HG02678 (cell line): ENCODE measurements at regions not wholly inside any gene's neighbourhood (a gene's known extent, or its start where the extent isn't known, plus 50 kb on each side); places are given as distances from the start of the nearest gene placed in this dataset.

Experiments
- ATAC-seq: cut with Tn5 transposase; IDR thresholded peaks from one replicate; pipeline ENCODE4 v1.9.1; 2021; ENCODE audit warnings: mild to moderate bottlenecking, moderate library complexity; ENCODE audit not compliant: unreplicated experiment

- ATAC-seq: no peak
These were observed 151.0 kb upstream of the DKK2 start for GRCh38 chr4:107187091-107187490.

GRCh38 chr4:107183155-107183774 lies 147.2 kb upstream of the DKK2 start:
- ATAC-seq: peak; percentile 99

DNA sequence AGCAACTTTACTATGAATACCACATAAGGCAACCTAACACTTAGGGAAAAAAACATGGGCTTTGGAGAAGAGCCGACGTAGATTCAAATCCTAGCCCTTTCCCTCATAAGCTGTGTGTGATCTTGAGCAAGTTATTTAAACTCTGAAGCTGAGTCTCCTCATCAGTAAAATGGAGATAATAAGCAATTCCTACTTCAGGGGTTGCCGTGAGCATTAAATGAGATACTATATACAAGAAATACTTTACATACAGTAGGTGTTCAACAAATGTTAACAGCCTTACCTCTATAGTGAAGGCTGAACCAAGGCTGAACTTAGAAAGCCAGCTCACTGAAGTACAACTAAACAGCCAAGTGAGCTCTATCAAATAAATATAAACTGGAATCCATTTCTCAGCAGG lies 146.2 kb upstream of the DKK2 start:
- ATAC-seq: no peak

DNA sequence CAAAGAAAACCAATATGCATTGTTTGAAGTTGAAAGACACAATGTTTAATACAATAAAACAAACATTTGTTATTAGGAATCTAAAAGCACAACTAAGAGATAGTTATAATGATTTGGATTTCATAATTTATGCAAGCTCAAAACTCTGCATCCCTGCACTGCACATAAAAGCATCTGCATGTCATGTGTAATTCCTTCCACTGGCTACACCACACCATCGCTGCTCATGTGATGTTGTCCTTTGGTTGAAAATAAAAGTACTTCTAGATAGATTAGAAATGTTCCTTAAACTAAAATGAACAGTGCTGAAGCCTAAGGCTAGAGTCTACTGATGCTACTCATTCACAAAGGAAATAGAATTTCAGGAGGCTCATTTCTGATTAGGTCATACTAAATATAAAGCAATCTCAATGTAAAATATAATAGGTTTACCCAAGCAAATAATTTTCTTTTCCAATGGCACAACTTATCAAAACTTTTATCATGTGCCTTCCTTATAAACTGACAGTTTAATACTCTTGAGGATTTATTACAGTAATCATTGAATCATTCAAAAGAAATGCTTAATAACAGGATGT lies 130.8 kb upstream of the DKK2 start:
- ATAC-seq: no peak

- ATAC-seq: no peak
These were observed 130.1 kb upstream of the DKK2 start for GRCh38 chr4:107166181-107166580.

DNA sequence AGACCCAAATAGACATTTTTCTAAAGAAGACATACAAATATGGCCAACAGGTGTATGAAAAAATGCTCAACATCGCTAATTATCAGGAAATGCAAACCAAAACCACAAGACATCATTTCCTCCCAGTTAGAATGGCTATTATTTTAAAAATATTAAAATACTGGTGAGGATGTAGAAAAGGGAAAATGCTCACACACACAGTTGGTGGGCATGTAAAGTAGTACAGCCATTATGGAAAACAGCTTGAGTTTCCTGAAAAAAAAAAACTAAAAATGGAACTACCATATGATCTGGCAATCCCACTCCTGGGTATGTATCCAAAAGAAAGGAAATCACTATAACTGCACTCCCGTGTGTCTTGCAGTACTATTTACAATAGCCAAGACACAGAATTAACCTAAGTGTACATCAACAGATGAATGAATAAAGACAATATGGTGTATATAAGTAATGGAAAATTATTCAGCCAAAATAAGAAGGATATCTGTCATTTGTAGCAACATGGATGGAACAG lies 128.9 kb upstream of the DKK2 start:
- ATAC-seq: no peak

DNA sequence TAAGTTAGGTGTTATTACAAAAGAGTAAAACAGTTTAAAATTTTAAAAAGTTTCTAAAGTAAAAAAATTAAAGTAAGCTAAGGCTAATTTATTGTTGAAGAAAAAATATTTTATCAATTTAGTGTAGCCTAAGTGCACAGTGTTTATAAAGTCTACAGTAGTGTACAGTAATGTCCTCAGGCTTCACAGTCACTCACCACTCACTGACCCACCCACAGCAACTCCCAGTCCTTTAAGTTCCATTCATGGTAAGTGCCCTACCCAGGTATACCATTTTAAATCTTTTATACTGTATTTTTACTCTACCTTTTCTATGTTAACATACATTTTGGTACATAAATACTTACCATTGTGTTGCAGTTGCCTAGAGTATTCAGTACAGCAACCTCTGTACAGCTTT lies 120.3 kb upstream of the DKK2 start:
- ATAC-seq: no peak

DNA sequence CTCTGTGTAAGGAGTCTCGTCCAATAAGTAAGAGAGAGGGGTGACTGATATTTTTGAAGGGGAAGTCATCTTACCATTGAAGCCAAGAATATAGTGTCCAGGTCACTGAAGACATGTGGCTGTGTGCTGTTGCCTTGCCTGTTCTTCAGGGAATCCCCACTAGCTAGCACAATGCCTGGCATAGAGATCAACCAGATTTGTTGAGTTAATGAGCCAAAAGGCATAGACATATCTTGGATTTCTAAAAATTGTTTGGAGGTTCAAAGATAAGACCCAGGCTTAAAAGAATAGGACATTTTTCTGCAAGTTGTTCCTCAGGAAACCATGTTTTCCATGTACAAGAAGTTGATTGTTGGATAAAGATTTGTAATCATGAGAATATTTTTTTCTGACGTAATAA lies 119.3 kb upstream of the DKK2 start:
- no peak for ATAC-seq

GRCh38 chr4:107153956-107154355 lies 117.8 kb upstream of the DKK2 start:
- no peak for ATAC-seq

GRCh38 chr4:107153228-107153627 lies 117.1 kb upstream of the DKK2 start:
- ATAC-seq: no peak

- ATAC-seq: no peak
These were observed 115.1 kb upstream of the DKK2 start for GRCh38 chr4:107151173-107151572.

DNA sequence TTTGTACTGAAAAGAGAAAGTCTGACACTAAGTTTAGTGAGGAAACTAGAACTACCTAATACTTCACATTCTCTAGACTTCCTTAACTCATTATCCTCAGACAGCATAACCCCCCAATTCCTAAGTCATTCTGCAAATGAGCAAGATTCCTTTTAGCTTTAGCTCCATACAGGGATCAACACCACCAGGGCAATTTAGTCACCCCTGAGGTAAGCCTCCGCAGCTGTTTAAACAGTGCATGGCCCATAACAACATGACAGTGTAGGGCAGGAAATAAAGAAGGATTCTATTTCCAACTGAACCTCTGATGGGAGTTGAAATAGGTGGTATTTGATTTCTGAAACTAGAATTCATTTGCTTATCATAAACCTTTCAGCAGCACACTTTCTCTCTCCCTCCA lies 112.8 kb upstream of the DKK2 start:
- no peak for ATAC-seq

- no peak for ATAC-seq
These were observed 111.8 kb upstream of the DKK2 start for GRCh38 chr4:107147873-107148272.

- no peak for ATAC-seq
These were observed 102.3 kb upstream of the DKK2 start for GRCh38 chr4:107138433-107138832.

- ATAC-seq: no peak
These were observed 98.0 kb upstream of the DKK2 start for GRCh38 chr4:107133965-107134653.

DNA sequence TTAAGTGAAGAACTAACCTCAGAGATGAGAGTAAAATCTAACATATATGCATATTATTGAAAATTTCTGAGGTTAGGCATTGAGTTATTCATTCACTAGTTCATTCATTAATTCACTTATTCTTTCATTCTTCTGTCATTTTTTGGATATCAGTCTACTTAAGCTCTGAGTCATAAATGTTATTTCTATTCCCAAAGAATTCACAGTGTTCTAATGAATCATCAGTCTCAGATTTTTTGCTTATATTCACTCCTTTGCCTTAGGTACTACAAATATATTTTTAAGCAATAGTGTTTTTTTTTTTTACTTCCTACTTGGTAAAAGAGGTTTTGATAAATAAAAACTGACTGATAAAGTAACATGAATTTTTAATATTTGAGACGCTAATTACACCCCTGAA lies 95.2 kb upstream of the DKK2 start:
- no peak for ATAC-seq

GRCh38 chr4:107130157-107130556 lies 94.0 kb upstream of the DKK2 start:
- ATAC-seq: no peak

DNA sequence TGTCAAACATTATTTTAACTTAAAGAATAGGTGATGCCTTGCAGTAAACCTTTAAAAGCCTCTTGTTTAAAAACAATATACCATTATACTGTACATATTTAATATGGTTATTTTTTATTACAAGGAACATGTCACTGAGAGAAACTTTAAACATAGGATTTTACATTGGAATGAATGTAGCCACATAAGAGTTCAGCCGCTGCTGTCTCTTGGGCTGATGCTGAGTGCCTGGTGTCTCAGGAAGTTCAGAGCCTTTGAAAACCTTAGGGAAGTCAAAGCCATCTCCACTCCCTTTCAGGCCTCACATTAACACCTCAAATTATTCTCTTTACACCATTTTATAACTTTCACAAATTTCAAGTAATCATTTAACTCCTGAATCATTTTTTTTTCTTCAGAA lies 93.5 kb upstream of the DKK2 start:
- no peak for ATAC-seq

- no peak for ATAC-seq
These were observed 93.0 kb upstream of the DKK2 start for GRCh38 chr4:107129076-107129475.

DNA sequence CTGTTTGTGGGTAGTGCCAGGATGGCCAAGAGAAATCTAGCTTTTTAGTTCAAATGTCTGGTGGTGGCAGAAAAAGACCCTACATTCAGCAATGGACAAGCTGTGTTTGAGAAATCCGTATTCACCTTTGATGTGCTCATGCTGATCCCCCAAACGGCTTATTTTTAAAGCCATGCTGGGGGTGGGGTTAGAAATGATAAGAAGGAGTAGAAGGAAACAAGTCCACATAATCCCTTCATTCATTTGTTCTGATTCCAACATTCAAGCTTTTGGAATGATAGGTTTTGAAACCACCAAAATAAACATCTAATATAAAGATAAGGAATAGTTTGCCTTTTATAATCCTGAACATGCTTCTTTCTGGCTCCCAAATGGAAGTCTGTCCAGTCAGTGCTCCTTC lies 92.0 kb upstream of the DKK2 start:
- no peak for ATAC-seq

DNA sequence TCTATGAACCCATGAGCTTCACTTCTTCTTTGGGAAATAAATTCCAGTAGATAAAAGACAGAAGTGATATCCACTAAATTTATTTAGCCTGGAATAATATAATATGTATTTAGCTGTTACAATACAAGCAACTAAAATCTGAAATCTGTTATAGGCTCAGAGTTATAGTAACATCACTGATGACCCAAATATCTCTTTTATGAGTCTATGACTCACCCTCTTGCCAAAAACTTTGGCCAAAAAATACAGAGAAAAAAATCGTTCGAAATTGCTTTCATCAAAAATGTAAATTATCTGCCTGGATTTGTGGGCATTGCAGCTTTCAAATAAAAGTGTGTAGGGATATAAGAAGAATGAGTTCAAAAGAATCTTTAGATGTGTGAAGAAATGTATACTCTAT lies 89.4 kb upstream of the DKK2 start:
- no peak for ATAC-seq

DNA sequence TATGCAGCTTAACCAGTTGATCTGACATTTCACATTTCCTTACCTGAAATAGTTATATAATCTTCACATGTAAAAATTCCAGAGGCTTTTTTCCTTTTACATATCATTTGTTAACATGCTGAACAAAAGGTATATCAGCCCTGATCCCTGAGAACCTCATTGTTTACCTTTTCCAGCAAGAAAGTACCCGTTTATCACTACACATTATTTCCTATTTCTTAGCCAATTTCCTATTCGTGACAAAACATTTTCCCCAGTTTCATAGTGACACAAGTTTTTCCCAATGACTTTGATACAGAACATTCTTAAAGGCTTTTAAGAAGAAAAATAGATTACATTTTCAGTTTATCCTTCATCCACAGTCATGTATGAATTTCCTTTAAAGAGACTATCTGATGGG lies 86.6 kb upstream of the DKK2 start:
- ATAC-seq: no peak
